NK-92 treated with Interleukin-12 subunit alpha and Interleukin-12 subunit beta, amount 100 ng/mL, for 24 hours (cell line): ENCODE measurements at regions not wholly inside any gene's neighbourhood (a gene's known extent, or its start where the extent isn't known, plus 50 kb on each side); places are given as distances from the start of the nearest gene placed in this dataset.

Experiments
- DNase-seq: peaks from one replicate; lab custom pipeline; 2025; lab: John Stamatoyannopoulos, UW

DNA sequence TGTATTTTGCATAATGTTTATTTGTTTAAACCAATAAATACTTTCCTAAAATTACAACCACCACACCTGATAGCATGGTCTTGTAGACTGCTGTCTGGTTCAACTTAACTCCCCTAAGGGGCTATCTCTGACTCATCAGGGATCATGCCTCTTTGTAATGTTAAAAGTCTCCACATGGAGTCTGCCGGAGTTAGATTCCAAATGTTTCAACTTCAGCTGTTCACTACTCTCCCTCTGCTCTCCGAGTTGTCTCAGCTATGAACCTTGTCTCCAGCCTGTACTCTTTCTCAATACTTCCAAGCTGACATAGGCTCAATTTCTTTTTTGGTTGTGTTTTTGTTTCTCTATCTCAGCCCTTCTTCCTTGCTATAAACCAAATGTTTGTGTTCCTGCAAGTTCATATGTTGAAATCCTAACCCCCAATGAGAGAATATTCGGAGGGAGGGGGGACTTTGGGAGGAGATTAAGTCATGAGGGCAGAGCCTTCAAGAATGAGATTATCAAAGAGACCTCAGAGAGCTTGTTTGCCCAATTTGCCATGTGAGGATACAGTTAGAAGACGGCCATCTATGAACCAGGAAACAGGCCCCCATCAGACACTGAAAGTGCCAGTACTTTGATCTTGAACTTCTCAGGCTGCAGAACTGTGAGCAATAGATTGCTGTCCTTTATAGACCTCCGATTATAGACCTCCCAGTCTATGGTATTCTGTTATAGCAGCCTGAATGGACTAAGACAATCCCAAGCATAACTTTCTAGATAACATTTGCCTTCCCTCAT, 858.2 kb downstream of the VRK1 start:
- no peak for DNase-seq

DNA sequence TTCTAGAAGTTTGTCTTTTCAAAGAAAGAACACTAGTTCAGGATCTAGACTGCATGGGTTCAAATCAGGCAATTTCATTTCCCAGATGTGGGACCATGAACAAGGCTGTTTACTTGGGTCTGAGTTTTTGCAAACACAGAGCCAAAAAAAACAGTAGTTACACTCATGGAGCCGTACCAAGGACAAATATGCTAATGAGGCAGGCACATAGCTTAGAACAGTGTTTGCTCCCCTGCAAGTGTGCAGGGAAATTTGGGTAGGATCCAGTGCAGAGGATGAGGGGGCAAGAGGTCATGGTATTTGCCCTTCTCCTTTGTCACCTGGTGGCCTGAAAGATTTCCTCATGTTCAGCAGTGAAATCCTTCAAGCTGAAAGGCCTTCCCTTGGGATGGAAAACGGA, 860.4 kb downstream of the VRK1 start:
- no peak for DNase-seq

DNA sequence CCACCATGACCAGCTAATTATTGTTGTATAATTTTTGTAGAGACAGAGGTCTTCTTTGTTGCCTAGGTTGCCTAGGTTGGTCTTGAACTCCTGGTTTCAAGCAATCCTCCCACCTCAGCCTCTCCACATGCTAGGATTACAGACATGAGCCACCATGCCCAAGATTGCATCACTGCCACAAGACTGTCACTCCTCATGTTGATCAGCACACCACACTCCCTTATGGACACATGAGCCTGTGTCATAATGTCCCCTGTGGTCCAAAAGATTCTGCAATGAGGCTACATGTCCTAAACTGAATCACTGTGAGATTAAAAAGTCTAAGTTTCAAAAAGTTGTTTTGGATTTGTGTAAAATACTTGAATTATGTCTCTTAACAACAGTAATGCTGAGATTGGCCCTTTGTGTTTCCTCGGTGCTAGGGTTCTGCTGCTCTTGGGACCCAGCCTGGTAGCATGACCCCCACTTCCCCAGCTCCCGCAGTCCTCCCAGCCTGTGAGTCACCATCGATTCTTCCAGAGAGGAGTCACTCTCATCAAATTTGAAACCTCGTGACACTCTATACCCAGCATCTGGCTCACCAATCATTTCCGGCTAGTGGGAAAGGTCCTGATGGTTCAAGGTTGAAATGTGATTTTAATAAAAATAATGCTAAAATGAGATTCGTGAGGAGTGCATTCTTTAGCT, 890.9 kb downstream of the VRK1 start:
- DNase-seq, result no peak

DNA sequence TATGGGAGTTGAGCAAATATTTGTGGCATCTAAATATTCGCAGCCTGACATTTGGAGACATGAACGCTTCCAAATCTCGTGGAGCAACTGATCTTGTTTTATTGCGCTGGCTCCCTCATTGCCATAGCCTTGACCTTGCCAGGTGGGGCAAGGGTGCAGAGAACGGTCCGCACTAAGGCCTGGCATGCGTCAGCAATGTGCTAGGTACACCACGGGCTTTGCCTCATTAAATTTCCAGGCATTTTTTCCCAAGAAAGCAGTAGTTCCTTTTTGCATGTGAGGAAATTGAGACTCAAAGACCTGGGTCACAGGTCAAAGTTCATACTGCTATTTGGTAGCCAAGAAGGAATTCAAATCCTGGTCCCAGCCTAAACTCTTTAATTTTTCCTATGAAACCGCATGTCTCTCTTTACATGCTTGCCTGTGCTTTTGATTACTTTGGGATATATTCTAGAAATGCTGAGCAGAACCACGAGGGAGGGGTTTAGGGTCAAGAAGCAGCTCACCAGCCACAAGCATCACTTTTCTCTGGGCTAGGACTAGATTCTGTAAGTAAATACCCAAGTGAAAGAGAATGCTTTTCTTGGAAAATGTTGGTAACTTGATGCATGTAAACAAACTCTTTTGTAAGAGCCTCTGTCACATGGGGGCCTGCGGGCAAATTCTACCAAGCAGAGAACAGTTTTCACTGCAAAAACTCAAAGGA, 891.6 kb downstream of the VRK1 start:
- DNase-seq, result no peak

DNA sequence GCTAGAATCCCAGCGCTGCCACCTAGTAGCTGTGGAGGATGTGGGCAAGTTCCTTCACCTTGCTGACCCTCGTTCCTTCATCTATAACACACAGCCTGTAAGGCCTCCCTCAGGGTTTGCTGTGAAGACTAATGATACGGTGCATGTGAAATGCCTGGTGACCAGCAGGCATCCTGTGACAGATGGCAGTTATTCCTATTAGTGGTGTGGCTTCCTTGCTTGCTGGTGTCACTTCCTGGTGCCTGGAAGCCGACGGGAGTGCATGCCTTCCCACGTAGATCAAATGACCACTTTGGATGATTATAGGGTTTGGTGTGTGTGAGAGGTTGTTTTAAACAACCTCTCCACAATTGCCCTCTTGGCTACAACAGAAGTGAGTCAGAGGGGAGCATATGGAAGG, 894.9 kb downstream of the VRK1 start:
- DNase-seq, result no peak

DNA sequence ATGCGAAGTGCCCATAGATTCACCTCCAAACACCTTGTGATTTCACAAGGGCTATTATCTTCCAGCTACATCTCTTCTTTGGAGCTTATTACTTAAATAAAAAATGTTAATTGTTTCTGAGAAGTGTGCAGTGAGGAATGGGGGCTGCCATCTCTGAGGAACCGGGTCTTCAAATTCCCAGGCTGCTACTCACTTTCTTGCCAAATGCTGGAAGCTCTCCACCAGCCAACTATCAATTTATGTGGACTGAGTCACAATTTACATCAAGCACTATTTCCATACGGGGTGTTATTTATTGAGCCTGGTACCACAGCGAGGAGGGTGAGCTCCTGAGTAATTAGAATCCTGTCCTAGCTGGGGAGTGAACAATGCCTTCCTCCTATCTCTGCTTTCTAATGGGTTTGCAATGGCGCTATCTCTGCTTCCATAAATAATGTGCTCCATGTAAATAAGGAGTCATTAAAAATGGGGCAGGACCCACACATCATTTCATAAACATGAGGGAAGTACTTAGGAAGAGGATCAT, 898.3 kb downstream of the VRK1 start:
- no peak for DNase-seq

DNA sequence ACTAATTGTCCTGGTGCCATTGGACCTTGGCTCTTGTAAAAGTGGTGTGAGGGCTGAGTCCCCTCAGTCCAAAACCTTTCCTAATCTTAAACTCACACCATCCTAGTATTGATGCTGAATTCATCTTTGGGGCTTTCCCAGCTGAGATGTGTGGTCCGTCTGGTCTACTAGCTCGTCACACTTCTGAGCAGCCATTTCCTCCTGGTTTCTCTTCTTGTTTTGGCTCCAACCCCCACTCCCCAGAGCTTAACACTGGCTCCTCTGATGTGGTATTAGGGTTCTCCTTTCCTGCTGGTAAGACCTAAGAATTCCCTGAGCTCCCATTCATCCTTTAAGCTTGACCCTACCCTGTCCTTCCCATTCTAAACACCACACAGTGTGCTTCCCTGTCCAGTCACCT, 900.6 kb downstream of the VRK1 start:
- DNase-seq, result no peak

DNA sequence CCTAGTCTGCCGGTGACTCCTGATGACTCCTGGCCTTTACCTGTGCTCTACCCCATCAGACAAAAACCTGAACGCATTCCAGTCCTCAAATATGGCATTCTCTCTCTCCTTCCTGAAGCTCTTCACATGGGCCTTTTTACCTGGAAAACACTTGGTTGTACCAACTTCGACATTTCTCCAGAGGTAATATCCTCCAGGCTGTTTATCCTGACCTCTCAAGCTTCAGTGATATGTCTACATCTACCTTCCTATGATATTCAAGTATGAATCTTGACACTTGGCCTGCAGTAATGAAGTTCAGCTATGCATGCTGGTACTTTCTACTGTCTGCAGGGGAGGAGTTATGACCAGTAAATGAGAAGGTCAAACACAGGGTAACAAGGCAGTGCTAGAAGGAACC, 901.8 kb downstream of the VRK1 start:
- no peak for DNase-seq

DNA sequence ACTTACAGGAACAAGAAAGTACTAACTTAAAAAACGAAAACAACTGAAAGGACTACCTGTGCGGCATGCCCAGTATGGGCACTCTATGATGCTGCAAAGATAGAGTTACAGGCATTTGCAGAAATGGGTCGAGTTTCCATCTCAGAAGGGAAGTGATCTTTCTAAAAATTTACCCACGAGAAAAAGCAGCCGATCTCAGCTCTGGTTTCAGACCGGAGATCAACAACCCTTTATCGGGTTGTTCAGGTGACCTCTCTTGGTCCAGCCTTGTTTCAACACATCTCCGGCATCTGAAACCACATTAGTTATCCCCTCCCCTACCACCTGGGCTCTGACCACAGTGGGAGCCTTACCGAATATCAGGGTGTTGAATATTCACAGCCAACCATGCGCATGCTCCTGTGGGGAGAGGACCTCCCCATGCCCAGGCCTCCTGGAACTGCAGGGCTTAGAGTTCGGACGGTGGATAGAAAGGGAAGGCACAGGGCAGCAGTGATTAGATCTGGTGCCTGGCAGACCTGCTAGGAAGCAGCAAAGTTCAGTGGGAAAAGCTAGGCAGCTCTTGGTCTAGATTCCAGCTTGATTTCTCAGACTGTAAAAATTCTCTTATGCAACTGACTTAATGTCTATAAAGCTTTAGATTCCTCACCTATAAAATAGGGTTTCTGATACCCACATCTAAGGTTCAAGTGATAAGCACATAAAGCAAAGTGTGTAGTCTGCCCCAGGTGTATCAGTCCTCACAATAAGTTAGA, 906.0 kb downstream of the VRK1 start:
- peak; percentile 69 for DNase-seq

DNA sequence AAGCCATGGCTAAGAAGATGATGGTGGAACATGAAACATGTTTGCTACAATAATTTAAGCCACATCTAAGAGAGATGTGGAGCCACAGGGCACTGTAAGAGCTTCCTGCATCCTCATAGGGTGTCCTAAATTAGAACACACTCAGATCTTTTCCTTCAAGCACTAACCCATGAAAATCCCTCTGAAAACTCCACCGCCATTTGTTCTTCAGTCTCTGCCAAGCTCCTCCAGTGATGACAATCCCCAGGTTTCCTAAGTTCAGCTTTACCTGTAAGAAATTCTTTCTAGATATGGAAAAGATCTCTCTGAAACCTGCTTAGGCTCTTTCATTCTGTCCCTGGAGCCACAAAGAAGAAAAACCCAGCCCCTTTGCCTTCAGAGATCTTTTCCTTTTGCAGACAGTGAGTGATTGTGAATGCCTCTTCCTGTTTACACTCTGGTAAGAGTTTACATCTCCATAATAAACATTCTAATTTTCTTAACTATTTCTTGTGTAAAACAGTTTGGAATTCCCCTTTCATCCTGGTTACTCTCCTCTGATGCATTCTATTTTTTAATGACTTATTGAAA, 907.2 kb downstream of the VRK1 start:
- DNase-seq, result no peak

DNA sequence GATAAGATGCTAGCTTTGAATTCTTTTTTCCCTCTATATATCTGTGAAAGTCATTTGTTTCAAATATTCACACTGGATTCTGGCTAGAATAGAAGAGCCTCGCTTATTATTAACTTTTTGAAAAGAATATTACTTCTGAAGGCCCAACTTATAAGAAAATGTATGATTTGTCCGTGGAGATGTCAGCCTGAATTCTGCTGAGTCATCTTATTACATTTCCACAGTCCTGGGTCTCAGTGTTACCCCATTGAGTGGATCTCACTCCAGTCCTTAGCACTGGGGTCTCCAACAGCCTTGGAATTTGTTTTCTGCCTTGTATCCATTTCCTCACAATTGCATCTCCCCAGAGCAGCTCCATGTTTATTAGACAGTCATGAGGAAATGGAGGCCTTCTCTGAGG, 907.9 kb downstream of the VRK1 start:
- no peak for DNase-seq

DNA sequence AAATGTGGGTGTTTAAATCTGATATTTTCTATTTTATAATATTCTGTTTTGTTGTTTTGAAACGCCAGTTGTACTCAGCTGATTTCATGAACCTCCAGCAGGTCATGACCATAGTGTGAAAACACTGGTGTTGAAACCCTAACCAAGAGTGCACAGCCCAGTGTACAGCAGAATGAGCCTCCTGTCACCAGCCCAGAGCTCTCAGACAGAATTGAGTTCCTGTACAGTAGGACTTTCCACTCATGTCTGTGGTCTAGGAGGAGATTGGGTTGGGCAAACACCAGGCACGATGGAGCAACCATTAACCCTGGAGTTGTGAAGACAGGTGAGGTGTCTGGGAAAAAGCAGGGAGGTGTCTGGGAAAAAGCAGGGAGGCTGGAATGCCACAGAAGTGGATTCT, 908.8 kb downstream of the VRK1 start:
- peak; percentile 57 for DNase-seq

DNA sequence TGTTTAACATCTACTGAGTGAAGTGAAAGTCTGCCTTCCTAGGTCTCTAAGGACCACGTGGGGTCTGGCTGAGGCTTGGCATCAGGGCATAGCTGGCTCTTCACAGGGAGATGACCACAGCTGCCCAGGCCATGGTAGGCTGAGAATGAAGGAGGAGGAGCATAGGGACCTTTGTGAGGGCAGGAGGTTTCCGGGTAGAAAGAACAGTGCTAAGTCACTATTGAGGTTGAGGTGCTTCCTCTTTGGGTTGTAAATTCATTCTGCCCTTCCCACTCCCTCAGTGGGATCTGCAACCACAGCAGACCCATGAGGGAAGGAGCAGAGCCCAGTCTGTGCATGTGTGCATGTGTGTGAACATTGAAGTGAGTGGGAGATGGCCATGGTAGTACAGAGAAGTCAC, 909.6 kb downstream of the VRK1 start:
- no peak for DNase-seq

DNA sequence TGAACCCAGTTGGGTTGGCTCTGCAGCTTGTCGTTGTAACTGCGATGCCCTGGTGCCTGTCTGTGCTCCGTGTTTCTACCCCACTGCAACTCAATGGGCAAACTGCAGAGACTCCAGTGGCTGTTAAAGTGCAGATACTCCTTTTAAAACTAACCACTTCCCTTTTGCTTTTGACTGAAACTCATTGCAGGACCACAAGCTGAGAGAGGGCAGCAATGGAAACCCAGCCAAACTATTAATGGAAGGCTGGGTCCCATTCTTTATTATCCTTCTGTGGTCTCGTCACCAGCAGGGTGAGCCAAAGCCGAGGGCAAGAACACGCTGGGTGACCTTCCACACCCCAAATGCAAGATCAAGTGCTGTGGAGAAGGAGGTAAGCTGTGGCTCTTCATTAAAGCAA, 910.4 kb downstream of the VRK1 start:
- DNase-seq, result no peak

DNA sequence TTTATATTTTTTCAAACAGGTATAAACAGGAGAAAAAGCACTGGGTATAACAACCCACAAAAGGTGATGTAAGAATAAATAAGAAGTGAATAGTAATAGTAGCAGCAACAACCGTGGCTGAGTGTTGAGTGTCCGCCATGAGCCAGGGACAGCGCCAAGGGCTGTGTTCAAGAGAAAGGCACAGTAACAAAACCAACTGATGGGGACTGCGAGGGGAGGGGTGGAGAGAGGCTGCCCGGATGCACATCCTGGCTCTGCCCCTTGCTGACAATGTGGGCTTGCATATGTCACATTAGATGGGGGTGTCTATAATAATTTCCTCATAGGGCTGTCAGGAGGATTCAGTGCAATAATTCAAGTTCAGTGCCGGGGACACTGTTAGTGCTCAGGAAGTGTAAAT, 912.4 kb downstream of the VRK1 start:
- no peak for DNase-seq

DNA sequence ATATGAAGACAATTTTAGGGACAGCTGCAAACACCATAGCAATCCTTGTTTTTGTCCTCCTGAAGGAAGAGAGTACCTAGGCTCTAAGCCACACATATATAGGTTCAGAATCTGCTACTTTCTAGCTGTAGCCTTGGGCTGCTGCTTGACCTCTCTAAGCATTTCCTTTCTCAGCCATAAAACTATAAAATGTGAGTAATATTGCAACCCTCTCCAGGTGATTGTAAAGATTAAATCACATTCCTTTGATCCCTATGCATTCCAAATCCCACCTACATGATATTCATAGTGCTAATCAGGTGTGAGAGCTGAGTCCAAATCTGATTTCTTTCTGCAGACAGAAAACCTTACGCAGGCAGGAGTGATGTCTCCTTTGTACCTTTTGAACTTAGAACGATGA, 913.5 kb downstream of the VRK1 start:
- DNase-seq, result no peak

DNA sequence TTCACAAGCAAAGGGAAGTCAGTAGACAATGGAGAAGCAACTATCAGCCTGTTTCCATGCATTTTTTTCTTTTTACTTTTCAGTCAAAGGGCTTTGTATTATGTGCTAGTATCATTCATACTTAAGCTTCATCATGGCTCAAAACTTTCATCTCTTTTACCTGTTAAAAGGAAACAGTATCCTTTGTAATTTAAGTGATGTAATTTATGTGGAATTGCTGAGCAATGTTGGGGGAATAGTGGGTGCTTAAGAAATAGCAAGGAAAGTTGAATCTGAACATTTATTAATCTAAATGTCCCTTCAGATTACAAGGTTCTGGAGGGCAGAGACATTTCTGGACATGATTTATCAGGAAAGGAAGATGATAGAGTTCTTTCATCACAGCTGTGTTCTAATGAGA, 915.3 kb downstream of the VRK1 start:
- no peak for DNase-seq

DNA sequence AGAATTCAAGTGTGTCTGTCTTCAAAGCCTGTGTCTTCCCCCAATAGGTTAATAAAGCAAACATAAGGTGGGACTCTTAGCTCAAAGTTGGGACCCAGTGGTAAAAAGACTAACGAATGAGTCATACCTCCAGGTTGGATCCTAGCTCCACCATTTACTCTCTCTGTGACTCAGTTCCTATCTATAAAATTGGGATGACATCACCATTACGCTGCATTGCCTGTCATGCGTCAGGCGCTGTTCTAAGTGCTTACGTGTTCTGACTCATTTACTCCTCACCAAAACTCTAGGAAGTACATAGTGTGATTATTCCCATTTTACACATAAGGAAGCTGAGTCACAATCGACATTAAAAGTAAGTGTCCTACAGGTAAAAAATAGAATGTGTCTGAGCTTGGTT, 915.8 kb downstream of the VRK1 start:
- no peak for DNase-seq

DNA sequence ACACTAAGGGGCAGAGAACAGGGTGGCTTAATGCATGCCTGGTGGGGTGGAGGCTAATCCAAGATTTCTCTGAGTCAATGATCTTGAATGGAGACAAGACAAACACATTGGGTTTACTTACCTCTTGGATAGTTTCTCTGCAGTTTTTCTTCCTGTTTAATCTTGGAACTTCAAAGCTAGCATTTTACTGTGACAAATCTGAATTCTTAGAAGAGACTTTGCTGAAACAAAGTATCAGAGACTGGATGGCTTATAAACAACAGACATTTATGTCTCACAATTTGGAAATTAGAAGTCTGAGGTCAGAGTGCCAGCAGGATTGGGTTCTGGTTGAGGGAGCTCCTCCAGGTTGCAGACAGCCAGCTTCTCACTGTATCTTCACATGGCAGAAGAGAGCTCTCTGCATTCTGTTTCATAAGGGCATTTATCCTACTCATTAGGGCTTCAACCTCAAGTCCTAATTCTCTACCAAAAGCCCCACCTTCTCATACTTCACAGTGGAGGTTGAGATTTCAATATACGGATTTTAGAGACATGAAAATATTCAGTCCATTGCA, 921.8 kb downstream of the VRK1 start:
- DNase-seq, result no peak

DNA sequence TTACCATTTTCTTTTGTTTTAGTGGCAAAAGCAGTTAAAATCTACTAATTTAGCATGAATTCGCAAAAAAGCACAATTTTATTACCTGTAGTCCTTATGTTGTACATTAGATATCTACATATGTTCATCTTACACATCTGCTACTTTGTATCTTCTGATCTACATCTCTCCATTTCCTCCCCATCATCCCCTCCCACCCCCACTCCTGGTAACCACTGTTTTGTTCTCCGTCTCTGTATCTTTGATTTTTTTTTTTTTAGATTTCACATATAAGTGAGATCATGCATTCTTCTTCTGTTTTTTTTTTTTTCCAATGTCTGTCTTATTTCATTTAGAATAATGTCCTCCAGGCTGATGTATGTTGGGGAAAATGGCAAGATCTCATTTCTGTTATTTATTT, 922.7 kb downstream of the VRK1 start:
- DNase-seq, result no peak

DNA sequence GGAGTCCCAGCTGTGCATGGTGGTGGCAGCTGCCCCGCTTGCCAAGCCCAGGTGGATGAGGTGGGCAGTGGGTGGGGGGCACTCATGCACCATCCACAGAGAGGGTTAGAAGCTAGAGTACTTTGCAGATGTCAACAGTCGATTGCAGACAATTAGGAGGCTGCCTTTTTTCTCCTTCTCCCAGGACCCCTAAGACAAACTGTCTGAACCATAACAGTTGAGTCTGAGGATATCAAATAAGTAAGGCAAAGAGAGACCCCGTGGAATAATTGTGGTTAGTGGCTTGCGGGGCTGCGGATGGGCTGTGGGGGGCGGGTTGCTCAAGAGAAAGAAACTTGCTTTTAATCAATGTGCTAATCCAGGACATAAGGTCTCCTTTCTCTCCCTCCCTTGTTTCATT, 926.2 kb downstream of the VRK1 start:
- DNase-seq, result no peak

DNA sequence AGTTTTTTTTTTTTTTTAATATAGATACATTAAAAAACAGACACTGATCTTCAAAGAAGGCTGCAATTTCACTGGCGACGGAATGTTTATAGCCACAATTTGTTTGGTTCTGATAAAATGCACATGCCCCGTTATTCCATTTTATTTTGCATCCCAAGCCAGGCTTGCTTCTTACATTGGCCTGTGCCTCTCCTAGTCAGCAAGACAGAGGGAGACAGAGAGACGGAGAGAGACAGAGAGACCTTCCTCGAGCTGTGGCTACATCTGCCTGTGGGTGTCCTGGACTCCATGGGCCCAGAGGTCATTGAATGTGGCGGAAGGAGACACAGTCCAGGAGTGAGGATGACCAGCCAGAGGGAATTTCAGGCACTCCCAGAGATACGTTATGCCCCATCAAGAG, 926.6 kb downstream of the VRK1 start:
- no peak for DNase-seq
